ENCODE measurements at regions not wholly inside any gene's neighbourhood (a gene's known extent, or its start where the extent isn't known, plus 50 kb on each side); places are given as distances from the start of the nearest gene placed in this dataset.
"Not testable (repeated sequence)": the region's sequence is repeated elsewhere in the genome, so short reads cannot be mapped to it uniquely, and the experiment has no call there.

DNA sequence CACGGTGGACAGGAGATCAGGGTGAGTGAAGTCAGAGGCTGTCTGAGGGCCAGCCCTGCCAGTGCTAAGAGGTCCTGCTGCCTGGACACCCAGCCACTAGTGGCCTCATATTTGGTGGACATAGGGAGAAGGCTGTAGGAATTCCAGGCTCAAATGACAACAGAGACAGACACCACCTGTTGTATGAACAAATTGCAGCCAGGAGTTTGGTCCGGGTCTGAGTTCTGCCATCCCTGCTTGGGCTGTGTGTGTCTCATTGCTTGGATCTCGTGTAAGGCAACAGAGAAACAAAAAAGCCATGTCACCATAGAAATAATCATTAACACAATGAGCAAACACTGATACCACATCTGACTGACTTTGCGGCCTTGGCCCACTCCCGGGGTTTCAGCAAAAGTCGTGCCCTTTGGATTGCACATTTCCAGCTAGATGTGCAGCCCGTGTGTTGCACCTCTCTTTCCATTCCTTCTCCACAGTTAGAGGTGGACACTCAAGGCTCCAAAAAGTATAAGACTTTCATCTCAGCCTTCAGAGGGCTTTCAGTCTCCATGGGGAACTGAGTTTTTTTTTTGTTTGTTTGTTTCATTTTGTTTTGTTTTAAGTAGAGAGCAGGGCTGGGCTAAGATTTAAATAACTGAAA lies 211.2 kb downstream of the RTP5 start:
- not testable (repeated sequence) for TF ChIP-seq CTCF (IDR thresholded peaks at IDR 0.05; ENCODE audit: poor library complexity); EZH2phosphoT487 (IDR thresholded peaks at IDR 0.05; ENCODE audit: low read depth, severe bottlenecking, unreplicated experiment)
